Hepatocyte (in vitro differentiated cells): ENCODE measurements at regions not wholly inside any gene's neighbourhood (a gene's known extent, or its start where the extent isn't known, plus 50 kb on each side); places are given as distances from the start of the nearest gene placed in this dataset.

Experiments used
- EZH2 ChIP-seq: fragments of 200-600 bp; sonication (generic); IDR thresholded peaks from 2 replicates; pipeline ENCODE4 v1.6.1; 2016; ENCODE audit warnings: antibody characterized with exemption, mild to moderate bottlenecking, borderline replicate concordance
- TF ChIP-seq, protein P1 (sequence below): fragments of 200-600 bp; sonication (generic); IDR thresholded peaks from 2 replicates; pipeline ENCODE4 v1.5.1; 2016; ENCODE audit warnings: antibody characterized with exemption, mild to moderate bottlenecking; ENCODE audit not compliant: poor library complexity

- TF ChIP-seq, protein P1, sequence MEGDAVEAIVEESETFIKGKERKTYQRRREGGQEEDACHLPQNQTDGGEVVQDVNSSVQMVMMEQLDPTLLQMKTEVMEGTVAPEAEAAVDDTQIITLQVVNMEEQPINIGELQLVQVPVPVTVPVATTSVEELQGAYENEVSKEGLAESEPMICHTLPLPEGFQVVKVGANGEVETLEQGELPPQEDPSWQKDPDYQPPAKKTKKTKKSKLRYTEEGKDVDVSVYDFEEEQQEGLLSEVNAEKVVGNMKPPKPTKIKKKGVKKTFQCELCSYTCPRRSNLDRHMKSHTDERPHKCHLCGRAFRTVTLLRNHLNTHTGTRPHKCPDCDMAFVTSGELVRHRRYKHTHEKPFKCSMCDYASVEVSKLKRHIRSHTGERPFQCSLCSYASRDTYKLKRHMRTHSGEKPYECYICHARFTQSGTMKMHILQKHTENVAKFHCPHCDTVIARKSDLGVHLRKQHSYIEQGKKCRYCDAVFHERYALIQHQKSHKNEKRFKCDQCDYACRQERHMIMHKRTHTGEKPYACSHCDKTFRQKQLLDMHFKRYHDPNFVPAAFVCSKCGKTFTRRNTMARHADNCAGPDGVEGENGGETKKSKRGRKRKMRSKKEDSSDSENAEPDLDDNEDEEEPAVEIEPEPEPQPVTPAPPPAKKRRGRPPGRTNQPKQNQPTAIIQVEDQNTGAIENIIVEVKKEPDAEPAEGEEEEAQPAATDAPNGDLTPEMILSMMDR, result no peak
- TF ChIP-seq EZH2, result no peak
Observed at GRCh38 chr17:79547586-79547985, 63.3 kb downstream of the RBFOX3 start.
